ENCODE measurements at regions not wholly inside any gene's neighbourhood (a gene's known extent, or its start where the extent isn't known, plus 50 kb on each side); places are given as distances from the start of the nearest gene placed in this dataset.

- in situ Hi-C loops (cut with HindIII; ENCODE audit: low pct_unique_long_range_greater_than_20kb, low sequenced_read_pairs) (no loop called here), intact Hi-C loops (cut with micrococcal nuclease; ENCODE audit: unreplicated experiment) (no loop called here)
- Histone ChIP-seq H3K36me3 (ENCODE audit: control insufficient read depth, insufficient read depth, low read length) (no peaks in the 10 kb centered on the region), H3K4me3 (ENCODE audit: low read depth in 2 of 2, low read length in 2 of 2) (no peak overlapping the region), H3K9me3 (ENCODE audit: control insufficient read depth, insufficient read depth, low read depth, low read length) (no peaks in the 10 kb centered on the region), H3K4me1 (ENCODE audit: control insufficient read depth, insufficient read depth, low read length) (no peaks in the 10 kb centered on the region), H3K27ac (ENCODE audit: low read length) (no peak overlapping the region), H3K27me3 (ENCODE audit: control insufficient read depth, insufficient read depth, low read length) (no peaks in the 10 kb centered on the region)
- no peak for DNase-seq (ENCODE audit: low read depth, low spot score)
- POLR2A ChIA-PET = no interaction called here
- no peak for ATAC-seq
- TF ChIP-seq CTCF (IDR thresholded peaks at IDR 0.05) = no peak
- TF ChIP-seq POLR2AphosphoS5 (IDR thresholded peaks at IDR 0.05; ENCODE audit: low read depth, low read length) = no peak
- TF ChIP-seq REST (IDR thresholded peaks at IDR 0.05; ENCODE audit: insufficient read depth in 1 of 2, low read depth in 2 of 2, low read length in 1 of 2) = no peak
- no peak for TF ChIP-seq TCF7L2 (IDR thresholded peaks at IDR 0.05; ENCODE audit: low read depth, low read length)
- no peak for TF ChIP-seq SIN3A (IDR thresholded peaks at IDR 0.05; ENCODE audit: borderline replicate concordance, insufficient read depth, low read depth, low read length)
- CTCF ChIA-PET = no interaction called here
- BruUV-seq (replicated peaks) = no TSS peak
Observed at GRCh38 chr4:162793571-162793970, 373.1 kb downstream of the NAF1 start.

GRCh38 chr4:162793004-162793403 lies 373.7 kb downstream of the NAF1 start:
- no peak for TF ChIP-seq REST (IDR thresholded peaks at IDR 0.05; ENCODE audit: insufficient read depth in 1 of 2, low read depth in 2 of 2, low read length in 1 of 2)
- no peaks in the 10 kb centered on the region for H3K36me3 ChIP-seq (ENCODE audit: control insufficient read depth, insufficient read depth, low read length)
- H3K27ac ChIP-seq (ENCODE audit: low read length) = no peak overlapping the region
- H3K4me1 ChIP-seq (ENCODE audit: control insufficient read depth, insufficient read depth, low read length) = no peaks in the 10 kb centered on the region
- ChIA-PET POLR2A (no interaction called here), CTCF (no interaction called here)
- intact Hi-C loops (cut with micrococcal nuclease; ENCODE audit: unreplicated experiment) = no loop called here
- ATAC-seq (no peak), DNase-seq (ENCODE audit: low read depth, low spot score) (no peak)
- H3K27me3 ChIP-seq (ENCODE audit: control insufficient read depth, insufficient read depth, low read length) = no peaks in the 10 kb centered on the region
- in situ Hi-C loops (cut with HindIII; ENCODE audit: low pct_unique_long_range_greater_than_20kb, low sequenced_read_pairs) = no loop called here
- no TSS peak for BruUV-seq (replicated peaks)
- H3K4me3 ChIP-seq (ENCODE audit: low read depth in 2 of 2, low read length in 2 of 2) = no peak overlapping the region
- no peaks in the 10 kb centered on the region for H3K9me3 ChIP-seq (ENCODE audit: control insufficient read depth, insufficient read depth, low read depth, low read length)

Measured in Panc1 (cell line).